Pancreas (tissue), 10 donors: ENCODE measurements at regions not wholly inside any gene's neighbourhood (a gene's known extent, or its start where the extent isn't known, plus 50 kb on each side); places are given as distances from the start of the nearest gene placed in this dataset.
A peak's percentile ranks its signal among the peaks of the same experiment; 100 is the strongest.

Experiments used
- ATAC-seq, 4 donors: fragments of 200-7000 bp; cut with Tn5 transposase; one replicate each; pipeline versions ENCODE4 v1.8.0 to v1.9.1; 2020; ENCODE audit warnings: mild to moderate bottlenecking in 4 of 4, moderate library complexity in 4 of 4
- DNase-seq, 6 donors: peaks; one replicate each; pipeline ENCODE4 v3.0.0-alpha.2; 2020
- FAIRE-seq: peaks from 2 replicates; lab custom pipeline; 2012; peaks lifted over from hg19 to GRCh38; lab: Jason Lieb, UNC
- H3K27ac ChIP-seq, 4 donors: fragments of 200-600 bp; sonication (generic); 1 replicate in 3 of 4; 2 replicates in 1 of 4; pipeline versions ENCODE4 v1.5.0 to v1.8.0; 2020
- H3K27me3 ChIP-seq, 4 donors: fragments of 200-600 bp; one replicate each; pipeline ENCODE4 v1.8.0; 2021
- H3K36me3 ChIP-seq, 3 donors: fragments of 200-600 bp; sonication (generic) in 1 of 3; one replicate each; pipeline versions ENCODE4 v1.5.0 to v1.8.0; 2020 to 2021
- H3K4me1 ChIP-seq, 3 donors: fragments of 200-600 bp; one replicate each; pipeline ENCODE4 v1.8.0; 2021
- H3K4me3 ChIP-seq, 4 donors: fragments of 200-600 bp; sonication (generic) in 2 of 4; one replicate each; pipeline versions ENCODE4 v1.5.0 to v1.8.0; 2020 to 2021
- H3K9me3 ChIP-seq, 4 donors: fragments of 200-600 bp; one replicate each; pipeline ENCODE4 v1.8.0; 2021
- WGBS, 2 donors: extraction: QIAGEN DNeasy Blood & Tissue Kit; methylation state at CpG; one replicate each; pipeline ENCODE4 v1.1.7; 2013; 5-methylcytosine and 5-hydroxymethylcytosine counted together
- intact Hi-C, 3 donors: fragments of 100-400 bp; cut with DNase I; formaldehyde crosslinking; loops; one replicate each; pipeline versions ENCODE4 v1.11.1 to v1.14.2; 2022
- TF ChIP-seq, protein P1 (sequence below), 4 donors: fragments of 200-600 bp; sonication (generic) in 3 of 4; IDR thresholded peaks; one replicate each; pipeline versions ENCODE4 v1.5.0 to v1.8.0; 2021; ENCODE audit warnings: antibody characterized with exemption in 4 of 4
- donor health status: healthy with polysubstance abuse.
- donor health status: DM: no; HTN: no; CAD: no; lungs with moderate emphysema.
- donor health status: DM: no; HTN: no; CAD: no.
- donor health status: control.
- donor health status: control.
- donor health status: Bipolar disorder and iron deficiency.
- donor health status: DM: yes; HTN: yes; CAD: no.
- donor health status: DM: no; HTN: no; CAD: no.
- donor health status: DM: no; HTN: no; CAD: no.
- donor health status: DM: yes; HTN: yes; CAD: no.

DNA sequence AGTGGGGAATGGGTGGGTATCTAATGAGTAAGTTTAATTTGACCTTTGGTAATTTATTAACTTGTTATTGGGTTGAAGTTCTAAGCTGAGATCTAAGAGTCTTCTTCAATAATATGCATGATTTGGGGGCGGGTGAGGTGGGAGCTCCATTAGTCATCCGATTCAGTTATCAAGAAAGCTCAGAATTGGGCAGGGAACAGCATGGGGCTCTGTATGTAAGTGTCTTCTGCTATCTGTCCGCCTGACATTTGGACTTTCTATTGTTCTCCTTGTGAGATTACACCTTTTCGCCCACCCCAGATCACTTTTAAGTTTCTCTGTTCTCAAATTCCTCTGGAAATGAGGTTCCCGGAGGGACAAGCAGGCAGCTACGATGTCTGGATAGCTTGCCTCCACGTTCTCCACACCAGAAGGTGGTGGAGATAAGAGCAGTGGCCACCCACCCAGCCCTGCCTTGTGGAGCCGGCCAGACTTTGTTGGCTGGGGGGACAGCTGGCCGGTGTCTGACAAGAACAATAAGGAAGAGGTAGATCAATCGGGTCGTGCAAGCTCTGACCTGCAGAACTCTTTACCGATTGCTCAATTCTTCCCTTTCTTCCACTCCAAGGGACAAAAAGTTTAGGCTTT is 75.5 kb upstream of the GATA6 start:
- Histone ChIP-seq H3K4me3 (no peak overlapping the region), H3K27me3 (no peaks in the 10 kb centered on the region), H3K4me1 (no peaks in the 10 kb centered on the region), H3K36me3 (no peaks in the 10 kb centered on the region), H3K27ac (no peak overlapping the region), H3K9me3 (no peaks in the 10 kb centered on the region)
- FAIRE-seq, result no peak
- TF ChIP-seq, protein P1, sequence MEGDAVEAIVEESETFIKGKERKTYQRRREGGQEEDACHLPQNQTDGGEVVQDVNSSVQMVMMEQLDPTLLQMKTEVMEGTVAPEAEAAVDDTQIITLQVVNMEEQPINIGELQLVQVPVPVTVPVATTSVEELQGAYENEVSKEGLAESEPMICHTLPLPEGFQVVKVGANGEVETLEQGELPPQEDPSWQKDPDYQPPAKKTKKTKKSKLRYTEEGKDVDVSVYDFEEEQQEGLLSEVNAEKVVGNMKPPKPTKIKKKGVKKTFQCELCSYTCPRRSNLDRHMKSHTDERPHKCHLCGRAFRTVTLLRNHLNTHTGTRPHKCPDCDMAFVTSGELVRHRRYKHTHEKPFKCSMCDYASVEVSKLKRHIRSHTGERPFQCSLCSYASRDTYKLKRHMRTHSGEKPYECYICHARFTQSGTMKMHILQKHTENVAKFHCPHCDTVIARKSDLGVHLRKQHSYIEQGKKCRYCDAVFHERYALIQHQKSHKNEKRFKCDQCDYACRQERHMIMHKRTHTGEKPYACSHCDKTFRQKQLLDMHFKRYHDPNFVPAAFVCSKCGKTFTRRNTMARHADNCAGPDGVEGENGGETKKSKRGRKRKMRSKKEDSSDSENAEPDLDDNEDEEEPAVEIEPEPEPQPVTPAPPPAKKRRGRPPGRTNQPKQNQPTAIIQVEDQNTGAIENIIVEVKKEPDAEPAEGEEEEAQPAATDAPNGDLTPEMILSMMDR (IDR thresholded peaks at IDR 0.05), result no peak
- intact Hi-C loops, result no loop called here
- no peak for ATAC-seq
- 88 to 92% methylated on average over 12 of the region's 12 CpGs for WGBS, 2 donors
- no peak for DNase-seq

DNA sequence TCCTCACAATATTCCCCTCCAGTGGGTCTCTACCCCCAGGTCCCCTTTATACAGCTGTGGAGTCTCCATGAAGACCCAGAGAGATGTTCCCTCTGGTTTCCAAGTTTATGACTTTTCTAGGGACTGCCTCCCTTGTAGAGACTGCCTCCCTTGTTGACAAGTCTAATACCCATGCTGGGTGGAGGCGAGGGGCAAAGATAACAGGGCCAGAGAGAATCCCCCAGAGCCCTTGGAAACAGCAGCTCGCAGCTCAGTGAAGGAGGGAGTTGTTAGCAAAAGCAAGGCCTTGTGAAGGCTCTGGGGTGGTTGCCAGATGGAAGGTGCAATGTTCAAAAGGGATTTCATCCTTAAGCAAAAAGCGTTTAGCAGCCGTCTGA is 75.0 kb upstream of the GATA6 start:
- ATAC-seq (no peak), FAIRE-seq (no peak), DNase-seq (no peak)
- Histone ChIP-seq H3K4me1 (no peaks in the 10 kb centered on the region), H3K36me3 (no peaks in the 10 kb centered on the region), H3K9me3 (no peaks in the 10 kb centered on the region), H3K27ac (no peak overlapping the region), H3K4me3 (no peak overlapping the region), H3K27me3 (no peaks in the 10 kb centered on the region)
- WGBS, 2 donors, result 82 to 83% methylated on average over 4 of the region's 4 CpGs
- intact Hi-C loops, result no loop called here
- TF ChIP-seq, protein P1 (IDR thresholded peaks at IDR 0.05), result no peak

DNA sequence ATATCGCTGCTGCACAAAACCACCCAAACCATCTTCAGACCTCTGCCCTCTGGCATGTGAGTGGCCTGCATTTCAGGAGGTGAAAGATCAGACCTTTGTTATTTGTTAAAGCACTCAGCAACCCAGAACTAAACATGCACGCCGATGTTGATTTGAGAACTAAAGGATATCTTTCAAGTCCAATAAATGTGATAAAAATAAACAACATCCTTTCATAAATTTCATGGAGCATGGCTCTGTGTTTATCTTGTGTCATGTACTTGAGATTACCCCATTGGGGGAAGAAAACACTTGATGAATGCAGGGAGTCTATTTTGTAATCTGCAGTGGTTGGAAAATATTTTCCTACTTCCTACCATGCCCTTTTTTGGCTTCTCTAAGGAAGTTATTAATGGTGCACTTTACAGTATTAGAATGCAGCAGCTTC is 70.8 kb upstream of the GATA6 start:
- no peaks in the 10 kb centered on the region for H3K27me3 ChIP-seq
- peaks cover 0 to 6% (median 0%) of the 10 kb centered on the region in 3 donors for H3K4me1 ChIP-seq
- no peak for DNase-seq
- intact Hi-C loops, result no loop called here
- H3K27ac ChIP-seq, result no peak overlapping the region
- FAIRE-seq, result no peak
- no peaks in the 10 kb centered on the region for H3K9me3 ChIP-seq
- no peak overlapping the region for H3K4me3 ChIP-seq
- TF ChIP-seq, protein P1 (IDR thresholded peaks at IDR 0.05), result no peak
- H3K36me3 ChIP-seq, result no peaks in the 10 kb centered on the region
- ATAC-seq, result peak in 3 of 4 donors; percentile 36 to 49 (median 44)
- WGBS, 2 donors, result 26 to 29% methylated on average over 3 of the region's 3 CpGs

DNA sequence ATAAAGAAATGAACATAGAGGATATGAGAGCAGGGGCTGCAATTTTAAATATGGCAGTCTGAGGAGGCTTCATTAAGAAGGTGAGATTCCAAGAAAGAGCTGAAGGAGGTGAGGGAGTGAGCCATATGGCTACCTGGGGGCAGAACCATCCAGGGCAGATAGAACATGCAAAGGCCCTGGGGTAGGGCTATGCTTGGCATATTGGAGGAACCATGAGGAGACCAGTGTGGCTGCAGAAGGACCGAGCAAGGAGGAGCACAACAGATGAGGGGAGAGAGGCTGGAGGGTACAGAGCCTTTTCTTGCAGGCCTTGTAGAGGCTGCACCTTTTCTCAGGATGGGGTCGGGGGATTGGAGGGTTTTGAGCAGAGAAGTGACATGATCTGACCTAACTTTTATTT is 69.5 kb upstream of the GATA6 start:
- DNase-seq (no peak), ATAC-seq (no peak), FAIRE-seq (no peak)
- TF ChIP-seq, protein P1 (IDR thresholded peaks at IDR 0.05), result no peak
- Histone ChIP-seq H3K4me1 (peaks cover 0 to 6% (median 0%) of the 10 kb centered on the region in 3 donors), H3K9me3 (no peaks in the 10 kb centered on the region), H3K27ac (no peak overlapping the region), H3K4me3 (no peak overlapping the region), H3K27me3 (no peaks in the 10 kb centered on the region), H3K36me3 (no peaks in the 10 kb centered on the region)
- WGBS, 2 donors, result 94 to 96% methylated on average over 2 of the region's 2 CpGs
- intact Hi-C loops, result loop anchor here in 1 of 3 donors (10.0 kb wide), 1 partner anchor 65 kb away; the partner anchor contains the start of gene GATA6

DNA sequence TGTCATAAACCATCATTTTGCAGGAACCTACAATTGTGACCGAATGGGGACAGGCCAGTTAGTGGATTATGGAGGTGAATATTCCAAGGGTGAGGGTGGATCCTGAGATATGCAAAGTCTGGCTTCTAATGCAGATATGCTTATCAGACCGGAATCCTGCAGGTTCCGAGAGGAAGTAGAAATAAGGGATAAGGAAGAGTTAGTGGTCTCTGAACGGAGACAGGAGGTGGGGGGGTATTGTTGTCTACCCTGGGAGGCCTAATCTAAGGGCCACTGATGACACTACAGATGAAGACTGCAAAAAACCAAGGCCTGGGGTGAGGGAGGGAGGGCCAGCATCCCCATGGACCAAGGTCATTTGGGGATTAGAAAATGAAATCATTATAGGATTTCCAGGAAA is 67.7 kb upstream of the GATA6 start:
- FAIRE-seq, result no peak
- intact Hi-C loops, result loop anchor here in 1 of 3 donors (10.0 kb wide), 1 partner anchor 63 kb away; the partner anchor contains the start of gene GATA6
- H3K4me1 ChIP-seq, result peaks cover 0 to 6% (median under 1%) of the 10 kb centered on the region in 3 donors

More for the DNA sequence above, 67.7 kb upstream of the GATA6 start:
- H3K27me3 ChIP-seq, result no peaks in the 10 kb centered on the region
- TF ChIP-seq, protein P1 (IDR thresholded peaks at IDR 0.05), result no peak
- H3K9me3 ChIP-seq, result no peaks in the 10 kb centered on the region
- H3K4me3 ChIP-seq, result no peak overlapping the region
- DNase-seq (no peak), ATAC-seq (no peak)
- WGBS, 2 donors, result 89 to 91% methylated on average over 4 of the region's 4 CpGs
- no peak overlapping the region for H3K27ac ChIP-seq
- no peaks in the 10 kb centered on the region for H3K36me3 ChIP-seq
